H1 (cell line): ENCODE measurements at regions not wholly inside any gene's neighbourhood (a gene's known extent, or its start where the extent isn't known, plus 50 kb on each side); places are given as distances from the start of the nearest gene placed in this dataset.

Experiments
- KDM4A ChIP-seq: IDR thresholded peaks from one replicate; pipeline ENCODE4 v1.7.1; 2012; ENCODE audit warnings: low read depth, mild to moderate bottlenecking, moderate library complexity, low read length, inconsistent platforms; ENCODE audit not compliant: severe bottlenecking

GRCh38 chr13:50521006-50521830, 322.3 kb downstream of the DLEU7 start (continued):
- TF ChIP-seq KDM4A: no peak
